M059J (cell line): ENCODE measurements at regions not wholly inside any gene's neighbourhood (a gene's known extent, or its start where the extent isn't known, plus 50 kb on each side); places are given as distances from the start of the nearest gene placed in this dataset.
A peak's percentile ranks its signal among the peaks of the same experiment; 100 is the strongest.
"Not testable (repeated sequence)": the region's sequence is repeated elsewhere in the genome, so short reads cannot be mapped to it uniquely, and the experiment has no call there.

Experiments
- DNase-seq: peaks from one replicate; pipeline ENCODE4 v3.0.0-alpha.2; 2012; ENCODE audit warnings: low read depth

- DNase-seq, result no peak
These were observed 52.5 kb upstream of the WDFY3 start for GRCh38 chr4:85018983-85019382.

- DNase-seq, result no peak
These were observed 52.9 kb upstream of the WDFY3 start for GRCh38 chr4:85019411-85019810.

- DNase-seq, result no peak
These were observed 58.2 kb upstream of the WDFY3 start for GRCh38 chr4:85024671-85025070.

- peak; percentile 55 for DNase-seq
These were observed 62.4 kb upstream of the WDFY3 start for GRCh38 chr4:85028910-85029309.

GRCh38 chr4:85029453-85029852, 63.0 kb upstream of the WDFY3 start:
- no peak for DNase-seq

GRCh38 chr4:85030156-85030555, 63.7 kb upstream of the WDFY3 start:
- no peak for DNase-seq

- not testable (repeated sequence) for DNase-seq
These were observed 67.3 kb upstream of the WDFY3 start for GRCh38 chr4:85033838-85034237.

GRCh38 chr4:85039526-85039925, 73.0 kb upstream of the WDFY3 start:
- peak; percentile 48 for DNase-seq

- peak; percentile 69 for DNase-seq
These were observed 77.5 kb upstream of the WDFY3 start for GRCh38 chr4:85043812-85044496.

- no peak for DNase-seq
These were observed 84.2 kb upstream of the WDFY3 start for GRCh38 chr4:85050736-85051135.

GRCh38 chr4:85051526-85051925, 85.0 kb upstream of the WDFY3 start:
- DNase-seq, result no peak

GRCh38 chr4:85054925-85055324, 88.4 kb upstream of the WDFY3 start:
- not testable (repeated sequence) for DNase-seq

- DNase-seq, result peak; percentile 65
These were observed 92.1 kb upstream of the WDFY3 start for GRCh38 chr4:85058551-85058950.

GRCh38 chr4:85061974-85062373, 95.5 kb upstream of the WDFY3 start:
- DNase-seq, result no peak

- DNase-seq, result no peak
These were observed 96.0 kb upstream of the WDFY3 start for GRCh38 chr4:85062466-85062865.

GRCh38 chr4:85067342-85067741, 100.9 kb upstream of the WDFY3 start:
- DNase-seq, result no peak

- DNase-seq, result peak; percentile 29
These were observed 111.5 kb upstream of the WDFY3 start for GRCh38 chr4:85078016-85078415.

- peak; percentile 32 for DNase-seq
These were observed 114.7 kb upstream of the WDFY3 start for GRCh38 chr4:85081196-85081595.

GRCh38 chr4:85084371-85085094, 118.0 kb upstream of the WDFY3 start:
- DNase-seq, result peak; percentile 65

- no peak for DNase-seq
These were observed 120.2 kb upstream of the WDFY3 start for GRCh38 chr4:85086721-85087120.

- no peak for DNase-seq
These were observed 126.0 kb upstream of the WDFY3 start for GRCh38 chr4:85092536-85092935.

GRCh38 chr4:85092943-85093342, 126.5 kb upstream of the WDFY3 start:
- no peak for DNase-seq

GRCh38 chr4:85094735-85095134, 128.2 kb upstream of the WDFY3 start:
- DNase-seq, result no peak

GRCh38 chr4:85102606-85103005, 136.1 kb upstream of the WDFY3 start:
- DNase-seq, result peak; percentile 71
